GM12878 (cell line): ENCODE measurements at regions not wholly inside any gene's neighbourhood (a gene's known extent, or its start where the extent isn't known, plus 50 kb on each side); places are given as distances from the start of the nearest gene placed in this dataset.

Experiments used
- ATAC-seq: fragments of 200-7000 bp; cut with Tn5 transposase; 3 replicates; pipeline ENCODE4 v1.9.1; 2020; ENCODE audit warnings: mild to moderate bottlenecking, moderate library complexity
- BruUV-seq: library from RNA; stranded (reverse); fragments of 400-500 nt; replicated peaks from 2 replicates; lab custom pipeline; 2021; lab: Mats Ljungman, UMichigan
- CTCF ChIA-PET: fragments of 300-600 bp; sonication (Branson Sonifier 250); formaldehyde crosslinking; extraction: SDS; loops from one replicate; lab custom pipeline; 2021; ENCODE audit warnings: inconsistent platforms; lab: Yijun Ruan, JAX
- POLR2A ChIA-PET: fragments of 350-600 bp; formaldehyde crosslinking; extraction: SDS; loops from one replicate; lab custom pipeline; 2021; ENCODE audit warnings: inconsistent platforms; lab: Charles Lee
- RAD21 ChIA-PET: fragments of 300-600 bp; sonication (Branson Sonifier 250); formaldehyde crosslinking; loops from one replicate; lab custom pipeline; 2023; ENCODE audit warnings: antibody characterized with exemption; ENCODE audit not compliant: unreplicated experiment; lab: Charles Lee
- SMC1A ChIA-PET: fragments of 300-600 bp; sonication (Branson Sonifier 250); formaldehyde crosslinking; loops from one replicate; lab custom pipeline; 2023; ENCODE audit not compliant: unreplicated experiment, uncharacterized antibody; lab: Charles Lee
- DNase-seq: peaks from one replicate; pipeline ENCODE4 v3.0.0-alpha.2; 2011; ENCODE audit warnings: low read depth, low spot score
- FAIRE-seq: peaks from 3 replicates; lab custom pipeline; 2011; peaks lifted over from hg19 to GRCh38; lab: Jason Lieb, UNC
- H2AFZ ChIP-seq: 2 replicates; pipeline ENCODE4 v1.6.0; 2011; ENCODE audit warnings: low read depth, low read length, control low read depth; ENCODE audit not compliant: control insufficient read depth
- H3K27ac ChIP-seq: 2 replicates; pipeline ENCODE4 v1.5.1; 2011; ENCODE audit warnings: control low read depth; ENCODE audit not compliant: control insufficient read depth, insufficient read depth
- H3K27me3 ChIP-seq, 2 experiments: replicated peaks in 1 of 2; 2 replicates each; pipeline versions ENCODE4 v1.6.0 to v1.6.1; 2011; ENCODE audit warnings: low read length in 1 of 2; ENCODE audit not compliant: control insufficient read depth in 2 of 2, insufficient read depth in 2 of 2
- H3K36me3 ChIP-seq, 2 experiments: 2 replicates each; pipeline ENCODE4 v1.5.1; 2011; ENCODE audit warnings: low read length in 1 of 2; ENCODE audit not compliant: control insufficient read depth in 2 of 2, insufficient read depth in 2 of 2
- H3K4me1 ChIP-seq: 2 replicates; pipeline ENCODE4 v1.6.1; 2011; ENCODE audit warnings: mild to moderate bottlenecking, low read length, moderate library complexity, mixed read lengths; ENCODE audit not compliant: control insufficient read depth, insufficient read depth
- H3K4me2 ChIP-seq: 2 replicates; pipeline ENCODE4 v1.6.0; 2011; ENCODE audit warnings: control low read depth; ENCODE audit not compliant: control insufficient read depth, insufficient read depth
- H3K4me3 ChIP-seq: fragments of 200-600 bp; sonication (generic); 2 replicates; pipeline ENCODE4 v1.5.1; 2016
- H3K79me2 ChIP-seq: 2 replicates; pipeline ENCODE4 v1.6.0; 2011; ENCODE audit warnings: low read length; ENCODE audit not compliant: control insufficient read depth, insufficient read depth
- H3K9ac ChIP-seq: 2 replicates; pipeline ENCODE4 v1.8.0; 2011; ENCODE audit warnings: low read length, control low read depth, mixed read lengths; ENCODE audit not compliant: control insufficient read depth, insufficient read depth
- H3K9me3 ChIP-seq: replicated peaks from 3 replicates; pipeline ENCODE4 v1.5.1; 2011; ENCODE audit warnings: mild to moderate bottlenecking, low read length; ENCODE audit not compliant: control insufficient read depth, insufficient read depth
- H4K20me1 ChIP-seq: 2 replicates; pipeline ENCODE4 v1.6.0; 2011; ENCODE audit not compliant: control insufficient read depth, insufficient read depth
- ASH2L ChIP-seq: fragments of 300-600, 200-600 bp; sonication (generic); IDR thresholded peaks from 2 replicates; pipeline ENCODE4 v1.6.1; 2017; ENCODE audit warnings: low read depth, mild to moderate bottlenecking, borderline replicate concordance
- CHD1 ChIP-seq: IDR thresholded peaks from 2 replicates; pipeline ENCODE4 v1.6.1; 2012; ENCODE audit warnings: low read depth, low read length, improper control_type of control experiment
- CHD2 ChIP-seq: IDR thresholded peaks from 2 replicates; pipeline ENCODE4 v1.6.1; 2011; ENCODE audit warnings: low read depth, low read length, improper control_type of control experiment, borderline replicate concordance
- DPF2 ChIP-seq: fragments of 450-650 bp; IDR thresholded peaks from 2 replicates; pipeline ENCODE4 v1.6.1; 2017; ENCODE audit warnings: mild to moderate bottlenecking
- EZH2 ChIP-seq: IDR thresholded peaks from 2 replicates; pipeline ENCODE4 v1.6.1; 2012; ENCODE audit warnings: low read depth, mild to moderate bottlenecking, control low read depth, inconsistent platforms, low read length, borderline replicate concordance; ENCODE audit not compliant: control insufficient read depth
- HCFC1 ChIP-seq: fragments of 150-350 bp; IDR thresholded peaks from 2 replicates; pipeline ENCODE4 v1.6.1; 2014; ENCODE audit warnings: low read length
- HDAC2 ChIP-seq: fragments of 200-600 bp; sonication (generic); IDR thresholded peaks from 2 replicates; pipeline ENCODE4 v1.6.1; 2017
- KAT2A ChIP-seq: conservative IDR thresholded peaks from 2 replicates; pipeline ENCODE4 v1.6.1; 2011; ENCODE audit warnings: low read depth, low read length; ENCODE audit not compliant: control insufficient read depth
- MTA2 ChIP-seq: fragments of 450-650 bp; IDR thresholded peaks from 2 replicates; pipeline ENCODE4 v1.6.1; 2016; ENCODE audit warnings: low read depth, mild to moderate bottlenecking, moderate library complexity
- NFXL1 ChIP-seq: fragments of 450-650 bp; IDR thresholded peaks from 2 replicates; pipeline ENCODE4 v1.6.1; 2017; ENCODE audit warnings: antibody characterized with exemption, mild to moderate bottlenecking, borderline replicate concordance
- NR2F1 ChIP-seq: fragments of 450-650 bp; conservative IDR thresholded peaks from 2 replicates; pipeline ENCODE4 v1.6.1; 2017; ENCODE audit warnings: mild to moderate bottlenecking
- SMC3 ChIP-seq: IDR thresholded peaks from 2 replicates; pipeline ENCODE4 v1.6.1; 2011; ENCODE audit warnings: low read length, improper control_type of control experiment, borderline replicate concordance
- WRNIP1 ChIP-seq: IDR thresholded peaks from 2 replicates; pipeline ENCODE4 v1.6.1; 2011; ENCODE audit warnings: low read depth, low read length, improper control_type of control experiment, borderline replicate concordance
- WGBS: methylation state at CpG from one replicate; pipeline ENCODE4 v1.1.6; 2016; ENCODE audit warnings: low lambda C conversion rate; ENCODE audit not compliant: insufficient replicate concordance, insufficient coverage; ENCODE audit errors: missing lambda C conversion rate; 5-methylcytosine and 5-hydroxymethylcytosine counted together
- in situ Hi-C: fragments of 300-500 bp; cut with MboI; formaldehyde crosslinking; loops from 9 replicates; pipeline ENCODE4 v1.14.3; 2018; ENCODE audit warnings: mixed read lengths
- intact Hi-C: fragments of 100-400 bp; cut with micrococcal nuclease; formaldehyde crosslinking; loops from one replicate; pipeline ENCODE4 v1.14.2; 2022; ENCODE audit not compliant: unreplicated experiment
- TF ChIP-seq, protein P1 (sequence below): fragments of 450-650 bp; IDR thresholded peaks from 2 replicates; pipeline ENCODE4 v1.6.1; 2016; ENCODE audit warnings: mild to moderate bottlenecking
- TF ChIP-seq, protein P2 (sequence below): fragments of 450-650 bp; conservative IDR thresholded peaks from 2 replicates; pipeline ENCODE4 v1.6.1; 2017; ENCODE audit warnings: mild to moderate bottlenecking, moderate library complexity

DNA sequence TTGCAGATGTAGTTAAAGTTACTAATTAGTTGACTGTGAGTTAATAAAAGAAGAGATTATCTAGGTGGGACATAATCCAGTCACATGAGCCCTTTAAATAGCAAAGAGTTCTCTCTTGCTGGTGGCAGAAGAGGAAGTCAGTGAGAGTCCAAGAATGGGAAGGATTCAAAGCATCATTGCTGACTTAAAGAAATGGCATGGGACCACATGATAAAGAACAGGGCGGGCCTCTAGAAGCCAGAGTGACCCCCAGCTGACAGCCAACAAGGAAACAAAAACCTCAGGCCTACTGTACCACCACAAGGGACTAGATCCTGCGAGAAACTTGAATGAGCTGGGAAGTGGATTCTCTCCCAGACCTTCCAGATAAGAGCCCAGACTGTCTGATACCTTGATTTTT, 447.2 kb upstream of the CCDC54 start:
- no TSS peak for BruUV-seq
- no peak overlapping the region for H3K4me3 ChIP-seq
- H3K27me3 ChIP-seq = no peaks in the 10 kb centered on the region
- no peaks in the 10 kb centered on the region for H4K20me1 ChIP-seq
- H3K79me2 ChIP-seq = no peaks in the 10 kb centered on the region
- intact Hi-C loops (no loop called here), in situ Hi-C loops (no loop called here)
- no peaks in the 10 kb centered on the region for H3K36me3 ChIP-seq
- no peak overlapping the region for H3K27ac ChIP-seq
- 4% methylated on average over 2 of the region's 2 CpGs for WGBS
- no peak for TF ChIP-seq ASH2L
- TF ChIP-seq NR2F1 = no peak
- no peak for TF ChIP-seq EZH2
- no peak for TF ChIP-seq MTA2
- TF ChIP-seq, protein P1, sequence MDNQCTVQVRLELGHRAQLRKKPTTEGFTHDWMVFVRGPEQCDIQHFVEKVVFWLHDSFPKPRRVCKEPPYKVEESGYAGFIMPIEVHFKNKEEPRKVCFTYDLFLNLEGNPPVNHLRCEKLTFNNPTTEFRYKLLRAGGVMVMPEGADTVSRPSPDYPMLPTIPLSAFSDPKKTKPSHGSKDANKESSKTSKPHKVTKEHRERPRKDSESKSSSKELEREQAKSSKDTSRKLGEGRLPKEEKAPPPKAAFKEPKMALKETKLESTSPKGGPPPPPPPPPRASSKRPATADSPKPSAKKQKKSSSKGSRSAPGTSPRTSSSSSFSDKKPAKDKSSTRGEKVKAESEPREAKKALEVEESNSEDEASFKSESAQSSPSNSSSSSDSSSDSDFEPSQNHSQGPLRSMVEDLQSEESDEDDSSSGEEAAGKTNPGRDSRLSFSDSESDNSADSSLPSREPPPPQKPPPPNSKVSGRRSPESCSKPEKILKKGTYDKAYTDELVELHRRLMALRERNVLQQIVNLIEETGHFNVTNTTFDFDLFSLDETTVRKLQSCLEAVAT = no peak
- no peak for TF ChIP-seq CHD2
- no peak for TF ChIP-seq KAT2A
- TF ChIP-seq NFXL1 = no peak
- TF ChIP-seq DPF2 = no peak
- TF ChIP-seq CHD1 = no peak
- no peak for TF ChIP-seq HDAC2
- no peak for TF ChIP-seq HCFC1
- TF ChIP-seq SMC3 = no peak
- TF ChIP-seq WRNIP1 = no peak
- TF ChIP-seq, protein P2, sequence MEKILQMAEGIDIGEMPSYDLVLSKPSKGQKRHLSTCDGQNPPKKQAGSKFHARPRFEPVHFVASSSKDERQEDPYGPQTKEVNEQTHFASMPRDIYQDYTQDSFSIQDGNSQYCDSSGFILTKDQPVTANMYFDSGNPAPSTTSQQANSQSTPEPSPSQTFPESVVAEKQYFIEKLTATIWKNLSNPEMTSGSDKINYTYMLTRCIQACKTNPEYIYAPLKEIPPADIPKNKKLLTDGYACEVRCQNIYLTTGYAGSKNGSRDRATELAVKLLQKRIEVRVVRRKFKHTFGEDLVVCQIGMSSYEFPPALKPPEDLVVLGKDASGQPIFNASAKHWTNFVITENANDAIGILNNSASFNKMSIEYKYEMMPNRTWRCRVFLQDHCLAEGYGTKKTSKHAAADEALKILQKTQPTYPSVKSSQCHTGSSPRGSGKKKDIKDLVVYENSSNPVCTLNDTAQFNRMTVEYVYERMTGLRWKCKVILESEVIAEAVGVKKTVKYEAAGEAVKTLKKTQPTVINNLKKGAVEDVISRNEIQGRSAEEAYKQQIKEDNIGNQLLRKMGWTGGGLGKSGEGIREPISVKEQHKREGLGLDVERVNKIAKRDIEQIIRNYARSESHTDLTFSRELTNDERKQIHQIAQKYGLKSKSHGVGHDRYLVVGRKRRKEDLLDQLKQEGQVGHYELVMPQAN = no peak
- POLR2A ChIA-PET = no interaction called here
- H3K9ac ChIP-seq = no peak overlapping the region
- no peak for DNase-seq
- H2AFZ ChIP-seq = no peak overlapping the region
- H3K9me3 ChIP-seq = no peaks in the 10 kb centered on the region
- SMC1A ChIA-PET = no interaction called here
- ATAC-seq = no peak
- FAIRE-seq = no peak
- H3K4me2 ChIP-seq = no peak overlapping the region
- RAD21 ChIA-PET = no interaction called here
- CTCF ChIA-PET = no interaction called here
- no peaks in the 10 kb centered on the region for H3K4me1 ChIP-seq
